T-helper 17 cell (primary cell): ENCODE measurements at regions not wholly inside any gene's neighbourhood (a gene's known extent, or its start where the extent isn't known, plus 50 kb on each side); places are given as distances from the start of the nearest gene placed in this dataset.
"Not testable (repeated sequence)": the region's sequence is repeated elsewhere in the genome, so short reads cannot be mapped to it uniquely, and the experiment has no call there.

ENCODE experiments used
- ATAC-seq: fragments of 150-1000 bp; cut with Tn5 transposase; 2 replicates; pipeline ENCODE4 v1.10.0; 2021; ENCODE audit warnings: mild to moderate bottlenecking, moderate library complexity
- DNase-seq, 3 donors: peaks; one replicate each; pipeline versions ENCODE4 v3.0.0 to v3.0.0-alpha.2; 2020 to 2021
- H3K9me3 ChIP-seq: one replicate; pipeline ENCODE4 v1.7.0; 2013; ENCODE audit warnings: low read length, mild to moderate bottlenecking; ENCODE audit not compliant: control insufficient read depth, poor library complexity, severe bottlenecking
- H3K27ac Mint-ChIP-seq: one replicate; pipeline ENCODE4 v1.8.0; 2022; ENCODE audit warnings: mild to moderate bottlenecking, moderate library complexity, mixed read lengths
- H3K27me3 Mint-ChIP-seq: one replicate; pipeline ENCODE4 v1.8.0; 2022; ENCODE audit warnings: mixed read lengths
- H3K36me3 Mint-ChIP-seq: one replicate; pipeline ENCODE4 v1.8.0; 2022; ENCODE audit warnings: low read depth, mixed read lengths
- H3K4me1 Mint-ChIP-seq: one replicate; pipeline ENCODE4 v1.8.0; 2022; ENCODE audit warnings: mild to moderate bottlenecking, mixed read lengths
- H3K4me3 Mint-ChIP-seq: one replicate; pipeline ENCODE4 v1.8.0; 2022; ENCODE audit warnings: mild to moderate bottlenecking, moderate library complexity, mixed read lengths

GRCh38 chr12:127146991-127147718, 1119.8 kb upstream of the TMEM132C start:
- Mint-ChIP-seq H3K4me1 (peaks cover 7% of the 10 kb centered on the region), H3K36me3 (no peaks in the 10 kb centered on the region), H3K4me3 (no peak overlapping the region), H3K27me3 (peaks cover 6% of the 10 kb centered on the region), H3K27ac (no peak overlapping the region)
- DNase-seq: no peak
- ATAC-seq: no peak
- H3K9me3 ChIP-seq: no peaks in the 10 kb centered on the region

DNA sequence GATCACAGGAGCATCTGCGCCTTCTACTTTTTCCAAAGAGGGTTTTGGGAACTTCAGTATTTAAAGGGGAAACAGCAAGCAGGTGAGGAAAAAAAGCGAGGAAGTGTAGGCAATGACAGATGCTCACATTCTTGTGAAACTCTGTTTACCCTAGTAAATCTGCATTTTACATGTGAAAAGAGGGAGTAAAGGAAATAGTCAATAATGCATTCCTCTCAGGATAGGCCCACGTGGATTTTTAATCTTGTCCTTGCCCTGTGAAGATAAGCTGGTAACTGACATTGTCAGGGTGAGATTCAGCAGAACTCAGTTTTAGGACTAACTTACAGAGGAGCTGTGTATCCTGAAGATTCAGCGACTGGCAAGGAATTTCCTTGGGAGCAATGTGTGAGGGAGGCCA, 1119.2 kb upstream of the TMEM132C start:
- ATAC-seq (no peak), DNase-seq (no peak)
- H3K9me3 ChIP-seq: no peaks in the 10 kb centered on the region
- Mint-ChIP-seq H3K4me3 (no peak overlapping the region), H3K36me3 (no peaks in the 10 kb centered on the region), H3K27ac (no peak overlapping the region), H3K4me1 (peaks cover 7% of the 10 kb centered on the region), H3K27me3 (peaks cover 6% of the 10 kb centered on the region)

DNA sequence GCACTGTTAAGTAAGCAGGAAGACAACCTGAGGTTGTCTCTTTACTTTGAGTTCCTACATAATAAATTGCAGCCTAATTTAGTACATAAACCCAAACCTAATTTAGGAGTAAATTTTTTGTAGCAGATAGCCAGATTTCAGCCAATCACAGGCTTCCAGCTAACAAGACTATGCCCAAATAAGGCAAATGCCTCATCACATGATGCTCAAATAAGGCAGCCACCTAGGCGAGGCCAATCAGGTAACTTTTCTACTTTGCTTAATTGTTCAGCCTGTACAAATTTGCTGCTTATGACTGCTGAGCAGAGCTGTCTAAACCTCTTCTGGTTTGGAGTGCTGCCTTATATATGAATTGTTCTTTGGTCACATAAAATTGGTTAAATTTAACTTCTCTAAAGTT, 1118.7 kb upstream of the TMEM132C start:
- no peak overlapping the region for H3K27ac Mint-ChIP-seq
- DNase-seq (no peak), ATAC-seq (no peak)
- H3K4me1 Mint-ChIP-seq: peaks cover 7% of the 10 kb centered on the region
- no peak overlapping the region for H3K4me3 Mint-ChIP-seq
- H3K9me3 ChIP-seq: no peaks in the 10 kb centered on the region
- peaks cover 6% of the 10 kb centered on the region for H3K27me3 Mint-ChIP-seq
- no peaks in the 10 kb centered on the region for H3K36me3 Mint-ChIP-seq

GRCh38 chr12:127149226-127149964, 1117.6 kb upstream of the TMEM132C start:
- ATAC-seq (no peak), DNase-seq (no peak)
- peaks cover 6% of the 10 kb centered on the region for H3K27me3 Mint-ChIP-seq
- H3K27ac Mint-ChIP-seq: no peak overlapping the region
- H3K4me1 Mint-ChIP-seq: peaks cover 7% of the 10 kb centered on the region
- H3K36me3 Mint-ChIP-seq: no peaks in the 10 kb centered on the region
- no peak overlapping the region for H3K4me3 Mint-ChIP-seq
- no peaks in the 10 kb centered on the region for H3K9me3 ChIP-seq

- Mint-ChIP-seq H3K27me3 (peaks cover 6% of the 10 kb centered on the region), H3K36me3 (no peaks in the 10 kb centered on the region), H3K4me3 (no peak overlapping the region), H3K4me1 (peaks cover 7% of the 10 kb centered on the region), H3K27ac (no peak overlapping the region)
- H3K9me3 ChIP-seq: no peaks in the 10 kb centered on the region
- ATAC-seq (no peak), DNase-seq (no peak)
Measured at GRCh38 chr12:127150028-127150427, 1116.9 kb upstream of the TMEM132C start.

DNA sequence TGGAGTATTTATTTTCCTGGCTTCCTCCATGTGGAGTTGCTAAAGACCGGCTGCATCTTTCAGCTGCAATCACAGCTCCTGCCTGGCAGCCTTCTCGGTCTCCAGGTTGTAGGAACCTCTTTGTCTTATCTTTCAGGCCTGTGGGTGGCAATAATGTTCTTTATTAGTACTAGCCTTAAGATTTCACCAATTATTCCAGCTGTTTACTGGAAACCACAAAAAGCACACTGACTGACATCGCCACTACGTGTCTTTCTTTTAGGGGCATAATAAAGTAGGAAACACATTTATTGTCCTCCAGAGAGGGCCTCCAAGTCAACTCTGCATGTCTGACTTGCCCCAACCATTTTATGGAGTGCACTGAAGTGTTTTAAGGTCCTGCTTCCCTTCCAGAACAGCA, 1116.5 kb upstream of the TMEM132C start:
- no peak overlapping the region for H3K27ac Mint-ChIP-seq
- H3K36me3 Mint-ChIP-seq: no peaks in the 10 kb centered on the region
- peaks cover 6% of the 10 kb centered on the region for H3K27me3 Mint-ChIP-seq
- H3K4me1 Mint-ChIP-seq: peaks cover 5% of the 10 kb centered on the region
- H3K4me3 Mint-ChIP-seq: no peak overlapping the region
- DNase-seq (no peak), ATAC-seq (no peak)
- H3K9me3 ChIP-seq: no peaks in the 10 kb centered on the region

DNA sequence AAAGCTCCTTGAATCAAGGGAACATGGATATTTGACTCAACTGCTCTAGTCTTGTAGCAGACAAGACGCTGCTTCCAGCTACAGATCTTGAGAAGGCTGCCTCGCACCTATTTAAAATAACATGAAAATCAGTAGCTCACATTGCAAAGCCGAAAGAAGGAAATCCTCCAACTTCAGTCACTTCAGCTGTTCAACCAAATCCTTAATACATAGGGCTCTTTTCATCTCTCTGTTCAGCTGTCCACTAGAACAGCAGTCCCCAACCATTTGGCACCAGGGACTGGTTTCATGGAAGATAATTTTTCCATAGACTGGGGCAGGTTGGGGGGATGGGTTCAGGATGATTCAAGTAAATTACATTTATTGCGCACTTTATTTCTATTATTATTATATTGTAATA, 1116.0 kb upstream of the TMEM132C start:
- ATAC-seq (no peak), DNase-seq (no peak)
- peaks cover 6% of the 10 kb centered on the region for H3K27me3 Mint-ChIP-seq
- no peak overlapping the region for H3K27ac Mint-ChIP-seq
- H3K4me1 Mint-ChIP-seq: peaks cover 2% of the 10 kb centered on the region
- no peaks in the 10 kb centered on the region for H3K9me3 ChIP-seq
- H3K36me3 Mint-ChIP-seq: no peaks in the 10 kb centered on the region
- H3K4me3 Mint-ChIP-seq: no peak overlapping the region

DNA sequence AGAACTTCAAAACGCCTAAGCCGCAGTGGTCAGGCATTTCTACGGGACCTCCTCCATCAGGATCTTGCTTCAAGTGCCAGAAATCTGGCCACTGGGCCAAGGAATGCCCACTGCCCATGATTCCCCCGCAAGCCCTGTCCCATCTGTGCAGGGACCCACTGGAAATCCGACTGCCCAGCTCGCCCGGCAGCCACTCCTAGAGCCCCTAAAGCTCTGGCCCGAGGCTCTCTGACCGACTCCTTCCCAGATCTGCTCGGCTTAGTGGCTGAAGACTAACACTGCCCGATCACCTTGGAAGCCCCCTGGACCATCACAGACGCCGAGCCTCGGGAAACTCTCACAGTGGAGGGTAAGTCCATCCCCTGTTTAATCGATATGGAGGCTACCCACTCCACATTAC, 1113.0 kb upstream of the TMEM132C start:
- Mint-ChIP-seq H3K36me3 (no peaks in the 10 kb centered on the region), H3K27ac (no peak overlapping the region), H3K27me3 (no peaks in the 10 kb centered on the region), H3K4me1 (no peaks in the 10 kb centered on the region), H3K4me3 (no peak overlapping the region)
- no peak for ATAC-seq
- H3K9me3 ChIP-seq: no peaks in the 10 kb centered on the region
- no peak for DNase-seq

GRCh38 chr12:127154830-127155229, 1112.1 kb upstream of the TMEM132C start:
- not testable (repeated sequence) for H3K4me3 Mint-ChIP-seq, H3K36me3 Mint-ChIP-seq, H3K4me1 Mint-ChIP-seq, H3K9me3 ChIP-seq, ATAC-seq, H3K27ac Mint-ChIP-seq, H3K27me3 Mint-ChIP-seq, DNase-seq

DNA sequence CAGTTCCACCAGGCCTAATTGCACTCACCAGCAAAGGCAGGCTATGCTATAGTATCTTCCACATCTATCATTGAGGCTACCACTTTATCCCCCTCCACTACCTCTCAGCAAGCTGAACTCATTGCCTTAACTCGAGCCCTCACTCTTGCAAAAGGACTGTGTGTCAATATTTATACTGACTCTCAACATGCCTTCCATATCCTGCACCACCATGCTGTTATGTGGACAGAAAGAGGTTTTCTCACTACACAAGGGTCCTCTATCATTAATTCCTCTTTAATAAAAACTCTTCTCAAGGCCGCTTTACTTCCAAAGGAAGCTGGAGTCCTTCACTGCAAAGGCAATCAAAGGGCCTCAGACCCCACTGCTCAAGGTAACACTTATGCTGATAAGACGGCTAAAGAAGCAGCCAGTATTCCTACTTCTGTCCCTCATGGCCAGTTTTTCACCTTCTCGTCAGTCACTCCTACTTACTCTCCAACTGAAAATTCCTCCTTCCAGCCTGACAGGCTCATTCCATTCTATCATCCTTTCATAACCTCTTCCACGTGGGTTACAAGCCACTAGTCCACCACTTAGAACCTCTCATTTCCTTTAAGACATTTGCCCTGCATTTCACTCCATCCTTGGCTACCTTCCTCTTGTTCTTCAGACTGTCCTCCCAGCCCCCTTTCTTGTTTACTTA, 1110.9 kb upstream of the TMEM132C start:
- H3K9me3 ChIP-seq, H3K4me3 Mint-ChIP-seq, H3K27me3 Mint-ChIP-seq, ATAC-seq, DNase-seq, H3K4me1 Mint-ChIP-seq, H3K27ac Mint-ChIP-seq, H3K36me3 Mint-ChIP-seq: not testable (repeated sequence)

DNA sequence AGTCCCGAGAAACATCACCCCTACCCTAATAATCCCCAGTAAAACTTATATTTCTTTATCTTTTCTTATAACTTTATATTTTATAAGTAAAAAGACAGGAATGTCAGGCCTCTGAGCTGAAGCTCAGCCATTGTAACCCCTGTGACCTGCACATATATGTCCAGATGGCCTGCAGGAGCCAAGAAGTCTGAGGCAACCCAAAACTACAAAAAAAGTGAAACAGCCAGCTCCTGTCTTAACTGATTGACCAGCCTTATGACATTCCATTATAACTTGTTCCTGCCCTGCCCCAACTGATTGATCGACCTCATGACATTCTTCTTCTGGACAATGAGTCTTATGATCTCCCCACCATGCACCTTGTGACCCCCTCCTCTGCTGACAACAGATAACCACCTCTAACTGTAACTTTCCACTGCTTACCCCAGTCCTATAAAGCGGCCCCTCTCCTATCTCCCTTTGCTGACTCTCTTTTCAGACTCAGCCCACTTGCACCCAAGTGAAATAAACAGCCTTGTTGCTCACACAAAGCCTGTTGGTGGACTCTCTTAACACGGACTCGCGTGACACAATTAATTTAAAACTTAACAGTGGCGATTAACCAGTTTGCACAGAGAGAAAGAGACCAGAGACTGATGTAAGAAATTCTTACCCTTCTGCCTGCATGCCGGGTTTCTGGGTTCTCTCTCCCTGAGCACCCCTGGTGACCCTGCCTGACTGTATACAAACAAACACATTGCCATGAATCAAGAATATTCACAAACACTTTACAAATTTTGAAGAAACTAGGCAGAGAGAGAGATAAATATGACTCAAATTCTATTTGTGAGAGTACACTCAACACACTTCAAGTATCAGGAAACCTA, 1109.2 kb upstream of the TMEM132C start:
- ATAC-seq, H3K27ac Mint-ChIP-seq, DNase-seq, H3K36me3 Mint-ChIP-seq, H3K27me3 Mint-ChIP-seq, H3K4me3 Mint-ChIP-seq, H3K9me3 ChIP-seq, H3K4me1 Mint-ChIP-seq: not testable (repeated sequence)

- DNase-seq (no peak), ATAC-seq (no peak)
- no peaks in the 10 kb centered on the region for H3K27me3 Mint-ChIP-seq
- no peak overlapping the region for H3K4me3 Mint-ChIP-seq
- peaks cover 14% of the 10 kb centered on the region for H3K4me1 Mint-ChIP-seq
- H3K9me3 ChIP-seq: no peaks in the 10 kb centered on the region
- no peaks in the 10 kb centered on the region for H3K36me3 Mint-ChIP-seq
- no peak overlapping the region for H3K27ac Mint-ChIP-seq
Measured at GRCh38 chr12:127158385-127159061, 1108.4 kb upstream of the TMEM132C start.
